ENCODE measurements at regions not wholly inside any gene's neighbourhood (a gene's known extent, or its start where the extent isn't known, plus 50 kb on each side); places are given as distances from the start of the nearest gene placed in this dataset.

DNA sequence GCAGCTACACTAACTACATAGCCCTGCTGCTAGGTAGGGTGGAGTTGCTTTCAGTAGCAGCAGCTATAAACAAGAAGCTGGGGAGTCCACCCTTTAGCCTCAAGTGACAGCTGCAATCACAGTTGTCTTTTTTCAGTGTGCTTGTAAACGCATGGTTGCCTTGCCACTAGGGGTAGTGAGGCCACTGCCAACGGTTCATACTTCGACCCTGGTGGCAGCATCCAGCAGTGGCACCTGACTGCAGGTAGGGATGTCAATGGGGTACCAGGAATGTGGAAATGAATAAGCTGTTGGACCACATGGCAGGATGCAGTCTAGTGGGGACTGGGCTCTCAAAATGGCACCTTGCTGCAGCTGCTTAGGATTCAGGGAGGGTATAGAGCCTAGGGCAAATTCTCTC is 367.2 kb downstream of the RASEF start:
- H3K4me1 ChIP-seq (ENCODE audit: control insufficient read depth, insufficient read depth, low read length): no peaks in the 10 kb centered on the region
- POLR2A ChIA-PET: no interaction called here
- no peak overlapping the region for H3K27ac ChIP-seq (ENCODE audit: extremely low read depth, low read depth, low read length)
- no peaks in the 10 kb centered on the region for H3K9me3 ChIP-seq (ENCODE audit: control insufficient read depth, insufficient read depth, low read depth, low read length)
- H3K4me3 ChIP-seq (ENCODE audit: low read depth, low read length): no peak overlapping the region
- no peak for TF ChIP-seq KLF10 (tag by site-specific recombination; IDR thresholded peaks at IDR 0.05)
- no peak for TF ChIP-seq SP3 (tag by site-specific recombination; IDR thresholded peaks at IDR 0.05)
- no peak for TF ChIP-seq ZSCAN23 (tag by site-specific recombination; IDR thresholded peaks at IDR 0.05)
- TF ChIP-seq ZNF48 (tag by site-specific recombination; IDR thresholded peaks at IDR 0.05): no peak
- no peak for TF ChIP-seq ZNF292 (tag by site-specific recombination; IDR thresholded peaks at IDR 0.05; ENCODE audit: borderline replicate concordance, low read depth)
- TF ChIP-seq ZNF341 (tag by site-specific recombination; IDR thresholded peaks at IDR 0.05; ENCODE audit: low read depth): no peak
- no peak for TF ChIP-seq ZBTB20 (tag by site-specific recombination; IDR thresholded peaks at IDR 0.05)
- no peak for TF ChIP-seq ZNF449 (tag by site-specific recombination; IDR thresholded peaks at IDR 0.05)
- TF ChIP-seq ZNF518A (tag by site-specific recombination; conservative IDR thresholded peaks at IDR 0.05; ENCODE audit: low read depth): no peak
- no peak for TF ChIP-seq ZNF837 (tag by site-specific recombination; IDR thresholded peaks at IDR 0.05)
- TF ChIP-seq ZNF121 (tag by site-specific recombination; IDR thresholded peaks at IDR 0.05): no peak
- TF ChIP-seq ZNF391 (tag by site-specific recombination; IDR thresholded peaks at IDR 0.05; ENCODE audit: borderline replicate concordance, low read depth): no peak
- TF ChIP-seq, protein P1, sequence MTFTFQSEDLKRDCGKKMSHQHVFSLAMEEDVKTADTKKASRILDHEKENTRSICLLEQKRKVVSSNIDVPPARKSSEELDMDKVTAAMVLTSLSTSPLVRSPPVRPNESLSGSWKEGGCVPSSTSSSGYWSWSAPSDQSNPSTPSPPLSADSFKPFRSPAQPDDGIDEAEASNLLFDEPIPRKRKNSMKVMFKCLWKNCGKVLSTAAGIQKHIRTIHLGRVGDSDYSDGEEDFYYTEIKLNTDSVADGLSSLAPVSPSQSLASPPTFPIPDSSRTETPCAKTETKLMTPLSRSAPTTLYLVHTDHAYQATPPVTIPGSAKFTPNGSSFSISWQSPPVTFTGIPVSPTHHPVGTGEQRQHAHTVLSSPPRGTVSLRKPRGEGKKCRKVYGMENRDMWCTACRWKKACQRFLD (tag by site-specific recombination; IDR thresholded peaks at IDR 0.05): no peak
- TF ChIP-seq ZXDB (tag by site-specific recombination; IDR thresholded peaks at IDR 0.05): no peak
- TF ChIP-seq ZNF610 (tag by site-specific recombination; IDR thresholded peaks at IDR 0.05; ENCODE audit: borderline replicate concordance): no peak
- CTCF ChIA-PET: no interaction called here
- H3K36me3 ChIP-seq (ENCODE audit: control insufficient read depth in 2 of 2, insufficient read depth in 1 of 2, low read length in 2 of 2): no peaks in the 10 kb centered on the region

DNA sequence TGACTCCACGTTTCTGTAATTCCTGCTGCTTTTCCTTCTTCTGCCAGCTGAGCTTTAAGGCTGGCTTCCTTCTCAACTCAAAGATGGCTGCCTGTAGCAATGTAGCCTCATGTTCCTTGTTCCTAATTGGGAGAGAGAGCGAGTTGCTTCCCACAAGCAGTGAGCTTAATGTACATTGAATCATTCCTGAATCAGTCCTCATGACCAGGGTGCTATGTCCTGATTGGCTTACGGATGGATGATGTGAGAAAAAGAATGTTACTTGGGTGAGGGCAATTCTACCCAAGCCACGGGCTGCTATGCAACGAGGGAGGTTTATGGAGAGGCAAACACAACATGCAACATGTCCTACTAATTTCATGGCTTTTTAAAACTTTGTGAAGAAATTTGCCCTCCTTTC is 356.2 kb downstream of the RASEF start:
- POLR2A ChIA-PET: interaction anchor here (0.6 kb wide), 1 partner anchor 71 kb away, joined by 4 read pairs; no protein-coding TSS in a partner anchor
- H3K4me3 ChIP-seq (ENCODE audit: low read depth, low read length): no peak overlapping the region
- no peaks in the 10 kb centered on the region for H3K9me3 ChIP-seq (ENCODE audit: control insufficient read depth, insufficient read depth, low read depth, low read length)
- H3K36me3 ChIP-seq (ENCODE audit: control insufficient read depth in 2 of 2, insufficient read depth in 1 of 2, low read length in 2 of 2): no peaks in the 10 kb centered on the region
- H3K27ac ChIP-seq (ENCODE audit: extremely low read depth, low read depth, low read length): no peak overlapping the region
- CTCF ChIA-PET: no interaction called here
- no peaks in the 10 kb centered on the region for H3K4me1 ChIP-seq (ENCODE audit: control insufficient read depth, insufficient read depth, low read length)
- TF ChIP-seq GLIS1 (tag by site-specific recombination; IDR thresholded peaks at IDR 0.05) (no peak), ZNF2 (tag by site-specific recombination; IDR thresholded peaks at IDR 0.05) (no peak), BCL11B (tag by site-specific recombination; IDR thresholded peaks at IDR 0.05; ENCODE audit: low read depth) (no peak), ZNF514 (tag by site-specific recombination; IDR thresholded peaks at IDR 0.05) (no peak), ZNF423 (tag by site-specific recombination; IDR thresholded peaks at IDR 0.05) (no peak)
- TF ChIP-seq, protein P2, sequence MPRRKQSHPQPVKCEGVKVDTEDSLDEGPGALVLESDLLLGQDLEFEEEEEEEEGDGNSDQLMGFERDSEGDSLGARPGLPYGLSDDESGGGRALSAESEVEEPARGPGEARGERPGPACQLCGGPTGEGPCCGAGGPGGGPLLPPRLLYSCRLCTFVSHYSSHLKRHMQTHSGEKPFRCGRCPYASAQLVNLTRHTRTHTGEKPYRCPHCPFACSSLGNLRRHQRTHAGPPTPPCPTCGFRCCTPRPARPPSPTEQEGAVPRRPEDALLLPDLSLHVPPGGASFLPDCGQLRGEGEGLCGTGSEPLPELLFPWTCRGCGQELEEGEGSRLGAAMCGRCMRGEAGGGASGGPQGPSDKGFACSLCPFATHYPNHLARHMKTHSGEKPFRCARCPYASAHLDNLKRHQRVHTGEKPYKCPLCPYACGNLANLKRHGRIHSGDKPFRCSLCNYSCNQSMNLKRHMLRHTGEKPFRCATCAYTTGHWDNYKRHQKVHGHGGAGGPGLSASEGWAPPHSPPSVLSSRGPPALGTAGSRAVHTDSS (tag by site-specific recombination; IDR thresholded peaks at IDR 0.05): no peak
- TF ChIP-seq, protein P3, sequence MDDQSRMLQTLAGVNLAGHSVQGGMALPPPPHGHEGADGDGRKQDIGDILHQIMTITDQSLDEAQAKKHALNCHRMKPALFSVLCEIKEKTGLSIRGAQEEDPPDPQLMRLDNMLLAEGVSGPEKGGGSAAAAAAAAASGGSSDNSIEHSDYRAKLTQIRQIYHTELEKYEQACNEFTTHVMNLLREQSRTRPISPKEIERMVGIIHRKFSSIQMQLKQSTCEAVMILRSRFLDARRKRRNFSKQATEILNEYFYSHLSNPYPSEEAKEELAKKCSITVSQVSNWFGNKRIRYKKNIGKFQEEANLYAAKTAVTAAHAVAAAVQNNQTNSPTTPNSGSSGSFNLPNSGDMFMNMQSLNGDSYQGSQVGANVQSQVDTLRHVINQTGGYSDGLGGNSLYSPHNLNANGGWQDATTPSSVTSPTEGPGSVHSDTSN (CRISPR knock-in tag; IDR thresholded peaks at IDR 0.05): no peak
- TF ChIP-seq, protein P4, sequence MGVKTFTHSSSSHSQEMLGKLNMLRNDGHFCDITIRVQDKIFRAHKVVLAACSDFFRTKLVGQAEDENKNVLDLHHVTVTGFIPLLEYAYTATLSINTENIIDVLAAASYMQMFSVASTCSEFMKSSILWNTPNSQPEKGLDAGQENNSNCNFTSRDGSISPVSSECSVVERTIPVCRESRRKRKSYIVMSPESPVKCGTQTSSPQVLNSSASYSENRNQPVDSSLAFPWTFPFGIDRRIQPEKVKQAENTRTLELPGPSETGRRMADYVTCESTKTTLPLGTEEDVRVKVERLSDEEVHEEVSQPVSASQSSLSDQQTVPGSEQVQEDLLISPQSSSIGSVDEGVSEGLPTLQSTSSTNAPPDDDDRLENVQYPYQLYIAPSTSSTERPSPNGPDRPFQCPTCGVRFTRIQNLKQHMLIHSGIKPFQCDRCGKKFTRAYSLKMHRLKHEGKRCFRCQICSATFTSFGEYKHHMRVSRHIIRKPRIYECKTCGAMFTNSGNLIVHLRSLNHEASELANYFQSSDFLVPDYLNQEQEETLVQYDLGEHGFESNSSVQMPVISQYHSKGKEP (tag by site-specific recombination; IDR thresholded peaks at IDR 0.05): no peak
